G401 (cell line): ENCODE measurements at regions not wholly inside any gene's neighbourhood (a gene's known extent, or its start where the extent isn't known, plus 50 kb on each side); places are given as distances from the start of the nearest gene placed in this dataset.

Experiments used
- DNase-seq: peaks from one replicate; pipeline ENCODE4 v3.0.0-alpha.2; 2015; ENCODE audit warnings: low spot score
- in situ Hi-C: cut with HindIII; loops from 2 replicates; pipeline ENCODE4 v1.10.0; 2016; ENCODE audit warnings: low sequenced_read_pairs, mixed read lengths

GRCh38 chr2:228239207-228239906 is 57.9 kb upstream of the SPHKAP start:
- in situ Hi-C loops = no loop called here

More at GRCh38 chr2:228239207-228239906, 57.9 kb upstream of the SPHKAP start:
- no peak for DNase-seq
